Activated CD8-positive, alpha-beta memory T cell treated with anti-CD3 and anti-CD28 coated beads, Interleukin-2, amount 10 ng/mL, durations not matched to agents 7 days and 5 days (primary cell): ENCODE measurements at regions not wholly inside any gene's neighbourhood (a gene's known extent, or its start where the extent isn't known, plus 50 kb on each side); places are given as distances from the start of the nearest gene placed in this dataset.

Experiments
- ATAC-seq: fragments of 150-1000 bp; cut with Tn5 transposase; one replicate; pipeline ENCODE4 v1.10.0; 2021; ENCODE audit warnings: moderate library complexity
- CTCF ChIA-PET: fragments of 350-600 bp; sonication (Branson Sonifier 250); formaldehyde crosslinking; loops from one replicate; lab custom pipeline; 2021; ENCODE audit warnings: antibody characterized with exemption; lab: Charles Lee
- DNase-seq: peaks from one replicate; pipeline ENCODE4 v3.0.0-alpha.2; 2020
- H3K27ac Mint-ChIP-seq: one replicate; pipeline ENCODE4 v1.8.0; 2021; ENCODE audit warnings: mild to moderate bottlenecking, mixed read lengths
- H3K27me3 Mint-ChIP-seq: one replicate; pipeline ENCODE4 v1.8.0; 2021; ENCODE audit warnings: mixed read lengths
- H3K36me3 Mint-ChIP-seq: one replicate; pipeline ENCODE4 v1.8.0; 2021; ENCODE audit warnings: mild to moderate bottlenecking, mixed read lengths
- H3K4me1 Mint-ChIP-seq: one replicate; pipeline ENCODE4 v1.8.0; 2021; ENCODE audit warnings: mixed read lengths
- H3K4me3 Mint-ChIP-seq: one replicate; pipeline ENCODE4 v1.8.0; 2021; ENCODE audit warnings: mild to moderate bottlenecking, moderate library complexity, mixed read lengths
- H3K9me3 Mint-ChIP-seq: one replicate; pipeline ENCODE4 v1.8.0; 2022; ENCODE audit warnings: low read depth, mixed read lengths

GRCh38 chr11:37671321-37671720, 1073.3 kb upstream of the RAG2 start:
- DNase-seq (no peak), ATAC-seq (no peak)
- Mint-ChIP-seq H3K36me3 (no peaks in the 10 kb centered on the region), H3K4me1 (no peaks in the 10 kb centered on the region), H3K27me3 (no peaks in the 10 kb centered on the region), H3K27ac (no peak overlapping the region), H3K4me3 (no peak overlapping the region), H3K9me3 (peaks cover 6% of the 10 kb centered on the region)
- CTCF ChIA-PET = no interaction called here

DNA sequence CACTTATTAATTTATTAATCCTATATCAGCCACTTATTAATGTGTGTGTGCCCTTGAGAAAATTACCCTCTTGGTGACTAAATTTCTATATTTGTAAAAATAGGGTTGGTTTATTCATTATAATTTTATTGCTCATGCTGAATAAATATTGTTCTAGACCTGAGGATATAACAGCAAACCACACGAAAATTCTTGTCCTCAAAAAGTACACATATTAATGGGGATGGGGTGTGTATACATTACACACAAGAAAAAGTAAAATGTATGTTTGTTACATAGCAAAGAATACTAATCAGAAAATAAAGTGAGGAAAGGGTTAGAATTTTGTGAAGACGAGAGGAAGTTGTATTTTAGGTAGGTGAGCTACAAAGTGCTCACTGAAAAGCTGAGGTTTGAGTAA, 1068.9 kb upstream of the RAG2 start:
- Mint-ChIP-seq H3K4me1 (no peaks in the 10 kb centered on the region), H3K36me3 (no peaks in the 10 kb centered on the region), H3K4me3 (no peak overlapping the region), H3K9me3 (peaks cover 5% of the 10 kb centered on the region), H3K27ac (no peak overlapping the region), H3K27me3 (no peaks in the 10 kb centered on the region)
- CTCF ChIA-PET = no interaction called here
- no peak for DNase-seq
- no peak for ATAC-seq

DNA sequence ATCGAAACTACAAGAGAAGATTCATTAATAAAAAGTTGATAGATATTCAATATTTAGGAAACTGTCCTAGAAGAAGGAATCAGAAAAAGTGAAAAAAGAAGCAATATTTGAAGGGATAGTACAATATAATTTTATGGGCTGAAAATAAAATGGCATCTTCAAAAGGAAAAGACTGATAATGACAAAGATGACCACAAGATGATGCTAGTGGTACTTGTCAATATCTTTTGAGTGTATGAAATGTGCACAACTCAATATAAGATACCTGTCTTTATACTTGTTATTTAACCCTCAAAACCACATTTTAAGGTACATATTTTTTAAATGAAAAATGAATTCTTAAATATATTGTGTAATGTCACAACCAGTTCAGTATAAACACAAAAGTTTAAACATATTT, 1059.6 kb upstream of the RAG2 start:
- DNase-seq = no peak
- CTCF ChIA-PET = no interaction called here
- Mint-ChIP-seq H3K4me3 (no peak overlapping the region), H3K9me3 (peaks cover 20% of the 10 kb centered on the region), H3K4me1 (no peaks in the 10 kb centered on the region), H3K36me3 (no peaks in the 10 kb centered on the region), H3K27me3 (no peaks in the 10 kb centered on the region), H3K27ac (no peak overlapping the region)
- no peak for ATAC-seq

GRCh38 chr11:37647767-37648166, 1049.7 kb upstream of the RAG2 start:
- Mint-ChIP-seq H3K4me3 (no peak overlapping the region), H3K27me3 (no peaks in the 10 kb centered on the region), H3K36me3 (no peaks in the 10 kb centered on the region), H3K4me1 (no peaks in the 10 kb centered on the region), H3K9me3 (peaks cover 16% of the 10 kb centered on the region), H3K27ac (no peak overlapping the region)
- DNase-seq (no peak), ATAC-seq (no peak)
- CTCF ChIA-PET = no interaction called here

DNA sequence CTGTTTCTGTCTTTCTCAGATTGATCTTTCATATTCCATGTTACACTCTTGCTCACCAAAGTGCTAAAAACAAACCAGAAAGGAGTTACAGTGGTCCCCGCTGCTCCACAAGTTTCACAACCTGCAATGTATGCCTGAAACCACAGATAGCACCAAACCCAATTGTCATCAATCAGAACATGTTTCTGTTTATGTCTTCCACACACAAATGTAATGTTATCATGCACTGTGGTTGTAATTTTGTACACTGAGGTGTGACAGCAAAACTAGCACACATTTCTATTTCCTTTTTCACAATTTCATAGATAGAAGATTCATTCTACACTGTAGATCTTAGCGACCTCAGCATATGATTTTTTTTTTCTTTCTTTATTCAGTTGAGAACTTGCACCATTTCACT, 1045.9 kb upstream of the RAG2 start:
- no peaks in the 10 kb centered on the region for H3K4me1 Mint-ChIP-seq
- DNase-seq (no peak), ATAC-seq (no peak)
- H3K36me3 Mint-ChIP-seq = no peaks in the 10 kb centered on the region
- CTCF ChIA-PET = no interaction called here
- no peak overlapping the region for H3K27ac Mint-ChIP-seq
- H3K9me3 Mint-ChIP-seq = peaks cover 13% of the 10 kb centered on the region
- H3K4me3 Mint-ChIP-seq = no peak overlapping the region
- no peaks in the 10 kb centered on the region for H3K27me3 Mint-ChIP-seq

GRCh38 chr11:37642296-37642695, 1044.3 kb upstream of the RAG2 start:
- Mint-ChIP-seq H3K36me3 (no peaks in the 10 kb centered on the region), H3K27ac (no peak overlapping the region), H3K27me3 (no peaks in the 10 kb centered on the region), H3K4me3 (no peak overlapping the region), H3K9me3 (peaks cover 15% of the 10 kb centered on the region), H3K4me1 (no peaks in the 10 kb centered on the region)
- DNase-seq (no peak), ATAC-seq (no peak)
- CTCF ChIA-PET = no interaction called here

- Mint-ChIP-seq H3K4me3 (no peak overlapping the region), H3K4me1 (no peaks in the 10 kb centered on the region), H3K27me3 (no peaks in the 10 kb centered on the region), H3K9me3 (peaks cover 10% of the 10 kb centered on the region), H3K27ac (no peak overlapping the region), H3K36me3 (no peaks in the 10 kb centered on the region)
- no peak for ATAC-seq
- DNase-seq = no peak
- CTCF ChIA-PET = no interaction called here
These were observed 1034.7 kb upstream of the RAG2 start for GRCh38 chr11:37632748-37633147.

GRCh38 chr11:37630866-37631265, 1032.8 kb upstream of the RAG2 start:
- Mint-ChIP-seq H3K4me3 (no peak overlapping the region), H3K9me3 (peaks cover 15% of the 10 kb centered on the region), H3K4me1 (no peaks in the 10 kb centered on the region), H3K27ac (no peak overlapping the region), H3K36me3 (no peaks in the 10 kb centered on the region), H3K27me3 (no peaks in the 10 kb centered on the region)
- no peak for DNase-seq
- CTCF ChIA-PET = no interaction called here
- no peak for ATAC-seq

DNA sequence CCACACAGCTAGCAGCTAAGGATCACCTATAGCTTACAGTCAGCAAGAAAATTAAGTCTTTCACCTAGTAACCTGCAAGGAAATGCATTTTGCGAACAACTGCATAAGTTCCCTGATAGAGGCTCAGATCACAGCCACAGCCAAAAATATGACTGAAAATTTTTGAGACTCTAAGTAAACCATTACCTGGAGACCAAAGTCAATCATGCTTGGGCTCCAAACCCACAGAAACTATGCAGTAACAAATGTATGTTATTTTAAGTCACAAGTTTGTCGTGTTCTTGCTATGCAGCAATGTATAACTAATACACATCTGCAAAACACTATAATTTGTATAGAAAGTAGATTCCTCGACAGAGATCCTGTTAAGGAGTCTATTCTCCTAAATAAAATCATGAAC, 1025.7 kb upstream of the RAG2 start:
- H3K9me3 Mint-ChIP-seq = peaks cover 5% of the 10 kb centered on the region
- no peaks in the 10 kb centered on the region for H3K36me3 Mint-ChIP-seq
- H3K4me1 Mint-ChIP-seq = no peaks in the 10 kb centered on the region
- no peak overlapping the region for H3K4me3 Mint-ChIP-seq
- H3K27ac Mint-ChIP-seq = no peak overlapping the region
- CTCF ChIA-PET = no interaction called here
- no peak for DNase-seq
- ATAC-seq = no peak
- H3K27me3 Mint-ChIP-seq = no peaks in the 10 kb centered on the region

- CTCF ChIA-PET = no interaction called here
- Mint-ChIP-seq H3K9me3 (peaks cover 2% of the 10 kb centered on the region), H3K36me3 (no peaks in the 10 kb centered on the region), H3K27me3 (no peaks in the 10 kb centered on the region), H3K27ac (no peak overlapping the region), H3K4me3 (no peak overlapping the region), H3K4me1 (no peaks in the 10 kb centered on the region)
- DNase-seq = no peak
- ATAC-seq = no peak
These were observed 1023.6 kb upstream of the RAG2 start for GRCh38 chr11:37621662-37622061.

DNA sequence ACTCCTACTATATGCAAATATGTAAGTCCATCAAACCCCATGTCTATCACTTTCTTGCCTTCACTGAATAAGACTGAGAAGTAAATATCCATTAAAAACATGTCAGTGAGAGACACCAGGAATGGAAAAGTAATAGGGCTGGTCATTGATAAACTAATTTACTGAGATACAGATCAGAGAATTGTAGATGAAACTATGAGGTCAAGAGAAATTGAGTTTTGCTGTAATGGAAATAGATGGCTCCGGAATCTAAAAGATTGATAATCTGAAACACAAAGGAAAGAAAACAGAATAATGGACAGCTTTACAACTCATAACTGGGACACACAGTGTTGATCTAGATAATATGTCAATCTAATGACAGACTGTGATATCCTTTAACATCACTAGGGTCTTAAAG, 1018.3 kb upstream of the RAG2 start:
- Mint-ChIP-seq H3K4me3 (no peak overlapping the region), H3K9me3 (peaks cover 4% of the 10 kb centered on the region), H3K27ac (no peak overlapping the region), H3K4me1 (no peaks in the 10 kb centered on the region), H3K27me3 (no peaks in the 10 kb centered on the region), H3K36me3 (no peaks in the 10 kb centered on the region)
- CTCF ChIA-PET = no interaction called here
- no peak for DNase-seq
- ATAC-seq = no peak

- H3K36me3 Mint-ChIP-seq = no peaks in the 10 kb centered on the region
- peaks cover 4% of the 10 kb centered on the region for H3K9me3 Mint-ChIP-seq
- H3K4me1 Mint-ChIP-seq = no peaks in the 10 kb centered on the region
- CTCF ChIA-PET = no interaction called here
- no peak overlapping the region for H3K27ac Mint-ChIP-seq
- no peak overlapping the region for H3K4me3 Mint-ChIP-seq
- H3K27me3 Mint-ChIP-seq = no peaks in the 10 kb centered on the region
- ATAC-seq (no peak), DNase-seq (no peak)
These were observed 1015.0 kb upstream of the RAG2 start for GRCh38 chr11:37613031-37613430.

DNA sequence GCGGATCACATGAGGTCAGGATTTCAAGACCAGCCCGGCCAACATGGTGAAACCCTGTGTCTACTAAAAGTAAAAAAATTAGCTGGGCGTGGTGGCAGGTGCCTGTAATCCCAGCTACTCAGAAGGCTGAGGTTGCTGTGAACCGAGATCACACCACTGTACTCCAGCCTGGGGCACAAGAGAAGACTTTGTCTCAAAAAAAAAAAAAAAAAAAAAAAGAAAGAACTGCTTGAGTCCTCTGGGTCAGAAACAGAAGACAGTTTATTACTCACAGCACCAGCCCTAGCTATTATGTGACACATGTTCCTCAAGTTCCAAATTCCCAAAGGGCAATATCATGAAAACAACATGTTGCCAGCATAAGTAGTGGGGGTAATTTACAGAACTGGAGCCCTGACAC, 1014.1 kb upstream of the RAG2 start:
- CTCF ChIA-PET = no interaction called here
- Mint-ChIP-seq H3K27me3 (no peaks in the 10 kb centered on the region), H3K4me3 (no peak overlapping the region), H3K9me3 (peaks cover 7% of the 10 kb centered on the region), H3K36me3 (no peaks in the 10 kb centered on the region), H3K4me1 (no peaks in the 10 kb centered on the region), H3K27ac (no peak overlapping the region)
- DNase-seq = no peak
- no peak for ATAC-seq

DNA sequence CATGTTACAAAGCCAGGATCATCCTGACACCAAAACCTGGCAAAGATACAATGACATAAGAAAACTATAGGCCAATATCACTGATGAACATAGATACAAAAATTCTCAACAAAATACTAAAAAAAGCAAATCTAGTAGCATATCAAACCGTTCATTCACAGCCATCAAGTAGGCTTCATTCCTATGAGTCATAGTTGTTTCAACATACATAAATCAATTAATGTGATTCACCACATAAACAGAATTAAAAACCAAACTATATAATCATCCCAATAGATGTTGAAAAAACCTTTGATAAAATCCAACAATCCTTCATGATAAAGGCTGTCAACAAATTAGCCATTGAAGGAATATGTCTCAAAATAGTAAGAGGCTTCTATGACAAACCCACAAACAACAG, 1007.2 kb upstream of the RAG2 start:
- H3K36me3 Mint-ChIP-seq = no peaks in the 10 kb centered on the region
- no peaks in the 10 kb centered on the region for H3K27me3 Mint-ChIP-seq
- H3K27ac Mint-ChIP-seq = no peak overlapping the region
- ATAC-seq (no peak), DNase-seq (no peak)
- CTCF ChIA-PET = no interaction called here
- H3K9me3 Mint-ChIP-seq = peaks cover 14% of the 10 kb centered on the region
- no peak overlapping the region for H3K4me3 Mint-ChIP-seq
- H3K4me1 Mint-ChIP-seq = no peaks in the 10 kb centered on the region

DNA sequence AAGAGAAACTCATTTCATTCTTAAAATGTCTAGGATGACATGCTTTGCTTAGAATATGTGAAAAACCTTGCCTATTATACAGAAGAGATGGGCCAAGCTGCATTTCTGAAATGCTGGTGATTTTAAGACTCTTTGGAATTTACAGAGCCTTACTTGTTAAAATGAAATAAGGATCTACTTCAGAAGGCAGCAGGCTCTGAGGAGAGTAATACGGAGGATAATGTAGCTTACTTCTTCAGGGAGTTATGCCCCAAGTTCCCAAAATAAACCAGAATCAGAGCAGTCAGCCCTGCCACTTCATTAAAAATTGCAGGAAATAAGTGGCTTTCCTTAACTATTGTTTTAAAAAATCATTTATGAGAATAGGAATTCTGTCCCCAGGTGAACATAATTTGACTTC, 1000.3 kb upstream of the RAG2 start:
- Mint-ChIP-seq H3K27ac (no peak overlapping the region), H3K4me1 (no peaks in the 10 kb centered on the region), H3K36me3 (no peaks in the 10 kb centered on the region), H3K4me3 (no peak overlapping the region), H3K9me3 (peaks cover 9% of the 10 kb centered on the region), H3K27me3 (no peaks in the 10 kb centered on the region)
- CTCF ChIA-PET = no interaction called here
- DNase-seq (no peak), ATAC-seq (no peak)
